ENCODE measurements at regions not wholly inside any gene's neighbourhood (a gene's known extent, or its start where the extent isn't known, plus 50 kb on each side); places are given as distances from the start of the nearest gene placed in this dataset.

DNA sequence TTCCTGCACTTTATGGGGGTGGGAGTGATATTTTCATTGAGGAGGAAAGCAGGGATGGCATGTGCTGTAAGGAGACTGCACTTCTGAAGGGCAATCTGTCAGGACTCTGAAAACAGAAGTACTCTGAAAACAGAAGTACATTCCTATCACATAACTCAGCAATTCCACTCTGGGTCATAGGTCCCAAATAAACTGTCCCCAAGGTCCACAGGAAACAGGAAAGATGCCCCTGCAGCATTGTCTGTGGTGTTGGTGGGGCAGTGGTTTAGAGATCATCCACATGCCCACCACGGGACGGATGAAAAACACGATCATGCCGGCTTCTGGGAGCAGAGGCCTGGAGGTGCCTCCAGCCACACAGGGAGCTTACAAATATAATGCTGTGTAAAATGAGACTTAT, 150.3 kb downstream of the OTOR start:
- Histone ChIP-seq H3K27me3 (ENCODE audit: low read depth) (no peaks in the 10 kb centered on the region), H3K36me3 (replicated peaks) (no peaks in the 10 kb centered on the region), H3K9me3 (no peaks in the 10 kb centered on the region), H3K4me1 (no peaks in the 10 kb centered on the region), H3K4me3 (no peak overlapping the region)
- in situ Hi-C loops (cut with MboI; ENCODE audit: low sequenced_read_pairs), result no loop called here
- DNase-seq (ENCODE audit: low spot score in 2 of 2), result no peak

GRCh38 chr20:16902662-16903061, 154.5 kb downstream of the OTOR start:
- in situ Hi-C loops (cut with MboI; ENCODE audit: low sequenced_read_pairs), result no loop called here
- Histone ChIP-seq H3K4me1 (no peaks in the 10 kb centered on the region), H3K36me3 (replicated peaks) (no peaks in the 10 kb centered on the region), H3K27me3 (ENCODE audit: low read depth) (no peaks in the 10 kb centered on the region), H3K4me3 (no peak overlapping the region), H3K9me3 (no peaks in the 10 kb centered on the region)
- DNase-seq (ENCODE audit: low spot score in 2 of 2), result no peak

- Histone ChIP-seq H3K9me3 (no peaks in the 10 kb centered on the region), H3K4me1 (no peaks in the 10 kb centered on the region), H3K36me3 (replicated peaks) (no peaks in the 10 kb centered on the region), H3K27me3 (ENCODE audit: low read depth) (no peaks in the 10 kb centered on the region), H3K4me3 (no peak overlapping the region)
- DNase-seq (ENCODE audit: low spot score in 2 of 2), result no peak
- in situ Hi-C loops (cut with MboI; ENCODE audit: low sequenced_read_pairs), result no loop called here
These were observed 156.6 kb downstream of the OTOR start for GRCh38 chr20:16904751-16905150.

GRCh38 chr20:16914277-16914676, 166.1 kb downstream of the OTOR start:
- no peak overlapping the region for H3K4me3 ChIP-seq
- no peaks in the 10 kb centered on the region for H3K4me1 ChIP-seq
- H3K36me3 ChIP-seq (replicated peaks), result no peaks in the 10 kb centered on the region
- in situ Hi-C loops (cut with MboI; ENCODE audit: low sequenced_read_pairs), result no loop called here
- DNase-seq (ENCODE audit: low spot score in 2 of 2), result no peak
- H3K27me3 ChIP-seq (ENCODE audit: low read depth), result no peaks in the 10 kb centered on the region
- H3K9me3 ChIP-seq, result no peaks in the 10 kb centered on the region

DNA sequence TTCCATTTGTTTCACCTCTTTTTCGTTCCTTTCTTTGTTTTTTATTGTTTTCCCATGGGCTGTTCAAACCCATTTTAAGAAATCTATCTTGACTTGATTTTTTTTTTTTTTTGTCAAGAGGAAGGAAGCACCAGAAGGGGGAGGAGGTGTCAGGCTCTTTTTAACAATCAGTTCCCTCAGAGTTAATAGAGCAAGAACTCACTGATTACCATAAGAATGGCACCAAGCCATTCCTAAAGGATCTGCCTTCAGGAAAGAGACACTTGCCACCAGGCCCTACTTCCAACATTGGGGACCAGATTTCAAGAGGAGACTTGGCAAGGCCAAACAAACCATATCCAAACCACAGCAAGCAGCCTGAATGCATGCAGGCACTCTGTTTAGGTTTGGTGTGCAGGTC, 168.0 kb downstream of the OTOR start:
- Histone ChIP-seq H3K4me3 (no peak overlapping the region), H3K36me3 (replicated peaks) (no peaks in the 10 kb centered on the region), H3K4me1 (no peaks in the 10 kb centered on the region), H3K27me3 (ENCODE audit: low read depth) (no peaks in the 10 kb centered on the region), H3K9me3 (no peaks in the 10 kb centered on the region)
- in situ Hi-C loops (cut with MboI; ENCODE audit: low sequenced_read_pairs), result no loop called here
- no peak for DNase-seq (ENCODE audit: low spot score in 2 of 2)

DNA sequence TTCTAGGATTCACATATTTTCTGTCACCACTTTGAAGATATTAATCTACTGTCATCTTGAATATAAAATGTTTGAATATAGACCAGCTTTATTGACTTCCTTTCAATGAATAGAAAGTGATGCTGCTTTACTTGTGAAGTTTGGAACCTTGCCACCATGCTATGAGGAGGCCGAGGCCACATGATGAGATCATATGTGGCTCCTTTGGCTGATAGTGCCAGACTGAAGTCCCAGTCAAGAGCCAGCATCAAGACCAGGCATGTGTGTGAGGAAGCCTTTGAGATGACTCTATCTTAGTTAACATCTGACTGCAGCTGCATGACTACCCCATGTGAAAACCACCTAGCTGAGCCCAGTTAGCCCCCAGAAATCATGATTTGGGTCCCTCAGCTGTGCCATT, 169.5 kb downstream of the OTOR start:
- Histone ChIP-seq H3K9me3 (no peaks in the 10 kb centered on the region), H3K4me3 (no peak overlapping the region), H3K4me1 (no peaks in the 10 kb centered on the region), H3K36me3 (replicated peaks) (no peaks in the 10 kb centered on the region), H3K27me3 (ENCODE audit: low read depth) (no peaks in the 10 kb centered on the region)
- in situ Hi-C loops (cut with MboI; ENCODE audit: low sequenced_read_pairs), result no loop called here
- no peak for DNase-seq (ENCODE audit: low spot score in 2 of 2)

DNA sequence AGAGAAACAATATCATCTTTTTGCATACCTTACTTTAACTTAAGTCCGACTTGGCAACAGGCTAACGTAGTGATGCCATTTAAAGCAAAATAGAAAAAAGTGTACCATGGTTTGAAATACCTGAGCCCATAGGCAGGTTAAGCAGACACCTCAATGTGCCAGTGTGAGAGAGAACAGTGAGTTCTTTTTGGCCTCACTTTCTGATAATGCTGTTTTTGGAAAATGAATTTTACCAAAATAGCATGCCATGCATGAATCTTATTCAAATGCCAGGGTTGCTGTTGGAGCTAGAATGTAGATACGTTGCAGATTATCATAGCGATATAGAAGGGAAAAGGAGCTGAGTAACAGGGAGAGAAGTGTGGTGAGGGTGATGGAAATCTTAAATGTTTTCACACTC, 170.2 kb downstream of the OTOR start:
- in situ Hi-C loops (cut with MboI; ENCODE audit: low sequenced_read_pairs), result no loop called here
- no peaks in the 10 kb centered on the region for H3K36me3 ChIP-seq (replicated peaks)
- no peak for DNase-seq (ENCODE audit: low spot score in 2 of 2)
- H3K4me1 ChIP-seq, result no peaks in the 10 kb centered on the region
- no peaks in the 10 kb centered on the region for H3K9me3 ChIP-seq
- no peaks in the 10 kb centered on the region for H3K27me3 ChIP-seq (ENCODE audit: low read depth)
- H3K4me3 ChIP-seq, result no peak overlapping the region

- in situ Hi-C loops (cut with MboI; ENCODE audit: low sequenced_read_pairs), result no loop called here
- H3K4me1 ChIP-seq, result no peaks in the 10 kb centered on the region
- H3K36me3 ChIP-seq (replicated peaks), result no peaks in the 10 kb centered on the region
- no peaks in the 10 kb centered on the region for H3K9me3 ChIP-seq
- H3K4me3 ChIP-seq, result no peak overlapping the region
- no peaks in the 10 kb centered on the region for H3K27me3 ChIP-seq (ENCODE audit: low read depth)
- DNase-seq (ENCODE audit: low spot score in 2 of 2), result no peak
These were observed 171.7 kb downstream of the OTOR start for GRCh38 chr20:16919841-16920240.

DNA sequence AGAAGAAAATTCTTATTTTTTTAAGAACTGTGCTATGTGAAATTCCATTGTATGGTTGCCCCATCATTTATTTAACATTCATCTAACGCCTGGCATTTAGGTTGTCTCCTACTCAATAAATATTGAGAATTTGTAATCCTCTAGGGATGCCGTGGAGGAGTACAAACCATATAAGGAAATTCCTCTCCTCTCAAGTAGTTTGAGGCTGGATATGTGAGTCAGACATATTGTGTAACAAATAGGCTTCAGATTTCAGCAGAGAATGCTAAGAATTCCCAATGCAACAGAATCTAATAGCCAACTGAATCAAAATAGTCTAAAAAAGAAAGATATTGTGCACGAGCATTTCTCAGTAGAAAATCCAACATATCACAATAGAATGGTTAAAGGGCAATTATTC, 174.7 kb downstream of the OTOR start:
- Histone ChIP-seq H3K4me3 (no peak overlapping the region), H3K27me3 (ENCODE audit: low read depth) (no peaks in the 10 kb centered on the region), H3K36me3 (replicated peaks) (no peaks in the 10 kb centered on the region), H3K9me3 (no peaks in the 10 kb centered on the region), H3K4me1 (no peaks in the 10 kb centered on the region)
- in situ Hi-C loops (cut with MboI; ENCODE audit: low sequenced_read_pairs), result no loop called here
- no peak for DNase-seq (ENCODE audit: low spot score in 2 of 2)

- no peaks in the 10 kb centered on the region for H3K4me1 ChIP-seq
- H3K36me3 ChIP-seq (replicated peaks), result no peaks in the 10 kb centered on the region
- no peak for DNase-seq (ENCODE audit: low spot score in 2 of 2)
- in situ Hi-C loops (cut with MboI; ENCODE audit: low sequenced_read_pairs), result no loop called here
- H3K9me3 ChIP-seq, result no peaks in the 10 kb centered on the region
- no peak overlapping the region for H3K4me3 ChIP-seq
- no peaks in the 10 kb centered on the region for H3K27me3 ChIP-seq (ENCODE audit: low read depth)
These were observed 178.7 kb downstream of the OTOR start for GRCh38 chr20:16926626-16927430.

DNA sequence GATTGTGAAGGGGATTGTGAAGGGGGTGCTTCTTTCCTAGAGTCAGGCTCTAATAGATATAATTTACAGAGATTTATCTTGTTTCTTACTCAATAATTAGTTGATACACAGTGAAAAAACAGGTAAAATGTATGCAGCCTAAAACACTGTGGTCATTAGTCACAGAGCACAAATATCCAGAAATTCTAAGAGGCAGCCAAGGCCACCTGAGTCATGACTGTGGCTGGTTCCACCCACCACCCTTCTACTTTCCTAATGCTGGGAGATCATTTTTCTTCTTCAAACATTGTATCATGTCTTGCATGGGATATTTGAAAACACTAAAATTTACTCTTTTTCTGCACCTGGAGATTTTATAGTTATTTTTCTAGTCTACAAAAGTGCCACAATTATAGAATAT, 181.6 kb downstream of the OTOR start:
- in situ Hi-C loops (cut with MboI; ENCODE audit: low sequenced_read_pairs), result no loop called here
- no peaks in the 10 kb centered on the region for H3K9me3 ChIP-seq

GRCh38 chr20:16930656-16931055, 182.5 kb downstream of the OTOR start:
- in situ Hi-C loops (cut with MboI; ENCODE audit: low sequenced_read_pairs), result no loop called here
- no peaks in the 10 kb centered on the region for H3K9me3 ChIP-seq

More for the DNA sequence above, 181.6 kb downstream of the OTOR start:
- DNase-seq (ENCODE audit: low spot score in 2 of 2), result no peak
- no peaks in the 10 kb centered on the region for H3K36me3 ChIP-seq (replicated peaks)
- H3K27me3 ChIP-seq (ENCODE audit: low read depth), result no peaks in the 10 kb centered on the region
- no peaks in the 10 kb centered on the region for H3K4me1 ChIP-seq
- no peak overlapping the region for H3K4me3 ChIP-seq

DNA sequence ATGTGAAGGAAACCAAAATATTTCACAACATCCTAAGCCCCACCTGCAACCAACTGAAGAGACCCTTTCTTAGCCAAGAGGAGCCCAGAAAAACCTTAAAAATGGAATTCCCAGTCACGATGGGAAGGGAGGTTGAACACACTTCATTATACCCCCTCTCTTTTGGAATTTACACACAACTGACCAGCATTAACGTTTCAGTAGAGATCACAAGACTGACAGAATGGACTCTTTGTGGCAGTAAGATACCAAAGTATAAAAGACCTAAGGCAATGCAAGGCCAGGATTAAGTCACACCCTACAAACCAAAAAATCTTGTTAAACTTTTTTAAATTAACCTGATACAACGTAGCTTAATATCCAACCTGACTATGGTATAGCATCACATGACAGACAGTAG, 190.9 kb downstream of the OTOR start:
- in situ Hi-C loops (cut with MboI; ENCODE audit: low sequenced_read_pairs), result no loop called here
- Histone ChIP-seq H3K9me3 (no peaks in the 10 kb centered on the region), H3K4me1 (no peaks in the 10 kb centered on the region), H3K36me3 (replicated peaks) (no peaks in the 10 kb centered on the region), H3K4me3 (no peak overlapping the region), H3K27me3 (ENCODE audit: low read depth) (no peaks in the 10 kb centered on the region)
- no peak for DNase-seq (ENCODE audit: low spot score in 2 of 2)

More at GRCh38 chr20:16930656-16931055, 182.5 kb downstream of the OTOR start:
- H3K4me1 ChIP-seq, result no peaks in the 10 kb centered on the region
- DNase-seq (ENCODE audit: low spot score in 2 of 2), result no peak
- no peaks in the 10 kb centered on the region for H3K27me3 ChIP-seq (ENCODE audit: low read depth)
- no peaks in the 10 kb centered on the region for H3K36me3 ChIP-seq (replicated peaks)
- no peak overlapping the region for H3K4me3 ChIP-seq

- H3K36me3 ChIP-seq (replicated peaks), result no peaks in the 10 kb centered on the region
- H3K4me3 ChIP-seq, result no peak overlapping the region
- no peaks in the 10 kb centered on the region for H3K27me3 ChIP-seq (ENCODE audit: low read depth)
- in situ Hi-C loops (cut with MboI; ENCODE audit: low sequenced_read_pairs), result no loop called here
- H3K4me1 ChIP-seq, result no peaks in the 10 kb centered on the region
- H3K9me3 ChIP-seq, result no peaks in the 10 kb centered on the region
- DNase-seq (ENCODE audit: low spot score in 2 of 2), result peak in 1 of 2 experiments; percentile 21
These were observed 192.5 kb downstream of the OTOR start for GRCh38 chr20:16940701-16941100.

DNA sequence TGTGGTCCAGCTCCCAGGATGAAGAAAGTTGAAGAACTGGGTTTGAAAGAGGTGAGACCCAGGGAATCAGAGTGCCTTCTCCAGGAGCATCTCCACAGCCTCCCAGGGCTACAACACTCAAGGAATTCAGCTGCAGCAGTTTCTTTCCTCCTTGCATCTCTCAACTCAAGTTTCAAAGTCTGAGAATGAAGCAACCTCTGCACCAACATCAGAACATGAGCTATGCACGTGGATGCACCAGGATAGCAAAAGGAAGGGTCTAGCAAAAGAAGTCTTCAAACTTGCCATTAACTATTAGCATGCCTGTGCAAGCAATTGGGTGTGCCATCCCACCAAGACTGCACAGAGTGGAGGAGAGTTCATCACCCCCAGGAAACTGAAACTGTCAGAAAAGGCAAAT, 193.9 kb downstream of the OTOR start:
- DNase-seq (ENCODE audit: low spot score in 2 of 2), result no peak
- no peak overlapping the region for H3K4me3 ChIP-seq
- no peaks in the 10 kb centered on the region for H3K4me1 ChIP-seq
- H3K36me3 ChIP-seq (replicated peaks), result no peaks in the 10 kb centered on the region
- in situ Hi-C loops (cut with MboI; ENCODE audit: low sequenced_read_pairs), result no loop called here
- H3K9me3 ChIP-seq, result no peaks in the 10 kb centered on the region
- no peaks in the 10 kb centered on the region for H3K27me3 ChIP-seq (ENCODE audit: low read depth)

Measured in HAP-1 (cell line).